HG02973 (cell line): ENCODE measurements at regions not wholly inside any gene's neighbourhood (a gene's known extent, or its start where the extent isn't known, plus 50 kb on each side); places are given as distances from the start of the nearest gene placed in this dataset.
"Not testable (repeated sequence)": the region's sequence is repeated elsewhere in the genome, so short reads cannot be mapped to it uniquely, and the experiment has no call there.

Experiments
- ATAC-seq: cut with Tn5 transposase; IDR thresholded peaks from one replicate; pipeline ENCODE4 v1.9.1; 2021; ENCODE audit warnings: moderate library complexity; ENCODE audit not compliant: unreplicated experiment

GRCh38 chr6:21282360-21282759 is 311.2 kb upstream of the SOX4 start:
- ATAC-seq, result not testable (repeated sequence)

GRCh38 chr6:21284166-21284565 is 309.4 kb upstream of the SOX4 start:
- ATAC-seq, result no peak

GRCh38 chr6:21284706-21285105 is 308.8 kb upstream of the SOX4 start:
- ATAC-seq, result no peak

- ATAC-seq, result no peak
Measured at GRCh38 chr6:21294144-21294543, 299.4 kb upstream of the SOX4 start.

- no peak for ATAC-seq
Measured at GRCh38 chr6:21295506-21296240, 297.9 kb upstream of the SOX4 start.

GRCh38 chr6:21297665-21298064 is 295.9 kb upstream of the SOX4 start:
- ATAC-seq, result no peak

- ATAC-seq, result no peak
Measured at GRCh38 chr6:21299216-21299615, 294.3 kb upstream of the SOX4 start.

GRCh38 chr6:21300439-21300838 is 293.1 kb upstream of the SOX4 start:
- no peak for ATAC-seq

GRCh38 chr6:21305893-21306332 is 287.6 kb upstream of the SOX4 start:
- no peak for ATAC-seq

GRCh38 chr6:21306546-21306945 is 287.0 kb upstream of the SOX4 start:
- ATAC-seq, result no peak

GRCh38 chr6:21309807-21310221 is 283.7 kb upstream of the SOX4 start:
- no peak for ATAC-seq

GRCh38 chr6:21310568-21311140 is 282.9 kb upstream of the SOX4 start:
- no peak for ATAC-seq

GRCh38 chr6:21312118-21312517 is 281.4 kb upstream of the SOX4 start:
- no peak for ATAC-seq

- no peak for ATAC-seq
Measured at GRCh38 chr6:21317642-21318041, 275.9 kb upstream of the SOX4 start.

- no peak for ATAC-seq
Measured at GRCh38 chr6:21321076-21321475, 272.5 kb upstream of the SOX4 start.

- no peak for ATAC-seq
Measured at GRCh38 chr6:21321531-21321930, 272.0 kb upstream of the SOX4 start.

GRCh38 chr6:21323577-21323976 is 270.0 kb upstream of the SOX4 start:
- ATAC-seq, result no peak

- ATAC-seq, result no peak
Measured at GRCh38 chr6:21325201-21325856, 268.2 kb upstream of the SOX4 start.

- ATAC-seq, result no peak
Measured at GRCh38 chr6:21327326-21328112, 266.0 kb upstream of the SOX4 start.

- ATAC-seq, result no peak
Measured at GRCh38 chr6:21331235-21331634, 262.3 kb upstream of the SOX4 start.

GRCh38 chr6:21332077-21332476 is 261.5 kb upstream of the SOX4 start:
- ATAC-seq, result no peak
